ENCODE measurements at regions not wholly inside any gene's neighbourhood (a gene's known extent, or its start where the extent isn't known, plus 50 kb on each side); places are given as distances from the start of the nearest gene placed in this dataset.

GRCh38 chr7:156065400-156065799 is 253.1 kb upstream of the SHH start:
- TF ChIP-seq, protein P1, sequence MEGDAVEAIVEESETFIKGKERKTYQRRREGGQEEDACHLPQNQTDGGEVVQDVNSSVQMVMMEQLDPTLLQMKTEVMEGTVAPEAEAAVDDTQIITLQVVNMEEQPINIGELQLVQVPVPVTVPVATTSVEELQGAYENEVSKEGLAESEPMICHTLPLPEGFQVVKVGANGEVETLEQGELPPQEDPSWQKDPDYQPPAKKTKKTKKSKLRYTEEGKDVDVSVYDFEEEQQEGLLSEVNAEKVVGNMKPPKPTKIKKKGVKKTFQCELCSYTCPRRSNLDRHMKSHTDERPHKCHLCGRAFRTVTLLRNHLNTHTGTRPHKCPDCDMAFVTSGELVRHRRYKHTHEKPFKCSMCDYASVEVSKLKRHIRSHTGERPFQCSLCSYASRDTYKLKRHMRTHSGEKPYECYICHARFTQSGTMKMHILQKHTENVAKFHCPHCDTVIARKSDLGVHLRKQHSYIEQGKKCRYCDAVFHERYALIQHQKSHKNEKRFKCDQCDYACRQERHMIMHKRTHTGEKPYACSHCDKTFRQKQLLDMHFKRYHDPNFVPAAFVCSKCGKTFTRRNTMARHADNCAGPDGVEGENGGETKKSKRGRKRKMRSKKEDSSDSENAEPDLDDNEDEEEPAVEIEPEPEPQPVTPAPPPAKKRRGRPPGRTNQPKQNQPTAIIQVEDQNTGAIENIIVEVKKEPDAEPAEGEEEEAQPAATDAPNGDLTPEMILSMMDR (conservative IDR thresholded peaks at IDR 0.05; ENCODE audit: low read depth, low read length), result no peak
- TF ChIP-seq POLR2A (IDR thresholded peaks at IDR 0.05; ENCODE audit: low read depth, low read length) (no peak), BHLHE40 (IDR thresholded peaks at IDR 0.05; ENCODE audit: low read depth, low read length) (no peak), FOS (IDR thresholded peaks at IDR 0.05; ENCODE audit: low read depth, low read length) (no peak), SMC3 (IDR thresholded peaks at IDR 0.05; ENCODE audit: low read depth, low read length) (no peak)
